Ishikawa (cell line): ENCODE measurements at regions not wholly inside any gene's neighbourhood (a gene's known extent, or its start where the extent isn't known, plus 50 kb on each side); places are given as distances from the start of the nearest gene placed in this dataset.

Experiments used
- CEBPB ChIP-seq: IDR thresholded peaks from 2 replicates; pipeline ENCODE4 v1.6.1; 2012
- CREB1 ChIP-seq: IDR thresholded peaks from 2 replicates; pipeline ENCODE4 v1.6.1; 2012; ENCODE audit warnings: low read depth
- EGR1 ChIP-seq: IDR thresholded peaks from 2 replicates; pipeline ENCODE4 v1.6.1; 2012
- EP300 ChIP-seq: IDR thresholded peaks from 2 replicates; pipeline ENCODE4 v1.6.1; 2012; ENCODE audit warnings: borderline replicate concordance
- FOXM1 ChIP-seq: IDR thresholded peaks from 2 replicates; pipeline ENCODE4 v1.6.1; 2012; ENCODE audit warnings: low read depth, borderline replicate concordance
- NFIC ChIP-seq: IDR thresholded peaks from 2 replicates; pipeline ENCODE4 v1.6.1; 2012
- RAD21 ChIP-seq: IDR thresholded peaks from 2 replicates; pipeline ENCODE4 v1.6.1; 2012; ENCODE audit warnings: low read depth
- TAF1 ChIP-seq: IDR thresholded peaks from 2 replicates; pipeline ENCODE4 v1.6.1; 2012; ENCODE audit warnings: low read depth, mild to moderate bottlenecking
- TEAD4 ChIP-seq: IDR thresholded peaks from 2 replicates; pipeline ENCODE4 v1.6.1; 2012
- YY1 ChIP-seq: IDR thresholded peaks from 2 replicates; pipeline ENCODE4 v1.6.1; 2012; ENCODE audit warnings: low read depth
- ZBTB7A ChIP-seq: IDR thresholded peaks from 2 replicates; pipeline ENCODE4 v1.6.1; 2012; ENCODE audit warnings: low read depth
- TF ChIP-seq, protein P1 (sequence below): IDR thresholded peaks from 2 replicates; pipeline ENCODE4 v1.6.1; 2012
- TF ChIP-seq, protein P2 (sequence below): IDR thresholded peaks from 2 replicates; pipeline ENCODE4 v1.6.1; 2012; ENCODE audit warnings: low read depth, mild to moderate bottlenecking
- TF ChIP-seq, protein P3 (sequence below): IDR thresholded peaks from 2 replicates; pipeline ENCODE4 v1.6.1; 2012

DNA sequence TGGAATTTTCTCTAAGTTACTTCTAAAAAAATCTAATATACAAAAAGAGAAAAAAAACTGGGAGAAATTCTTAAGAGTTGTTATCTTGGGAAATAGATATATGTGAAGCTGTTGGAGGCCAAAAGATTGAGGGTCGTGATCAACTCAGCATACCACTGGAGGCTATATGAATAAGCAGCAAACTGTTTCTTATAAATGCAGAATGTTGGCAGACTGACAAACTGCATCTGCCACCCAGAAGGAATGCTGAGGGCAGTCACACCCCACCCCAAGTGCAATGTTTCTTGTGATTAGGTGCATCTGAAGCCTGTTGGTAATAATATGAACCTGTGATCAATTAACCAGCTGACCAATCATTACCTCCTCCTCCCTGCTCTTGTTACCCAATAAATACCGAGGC, 818.6 kb upstream of the MGAT4C start:
- TF ChIP-seq ZBTB7A (no peak), TEAD4 (no peak), YY1 (no peak), EGR1 (no peak), TAF1 (no peak), NFIC (no peak), RAD21 (no peak), EP300 (no peak), CEBPB (no peak), CREB1 (no peak), FOXM1 (no peak)
- TF ChIP-seq, protein P1, sequence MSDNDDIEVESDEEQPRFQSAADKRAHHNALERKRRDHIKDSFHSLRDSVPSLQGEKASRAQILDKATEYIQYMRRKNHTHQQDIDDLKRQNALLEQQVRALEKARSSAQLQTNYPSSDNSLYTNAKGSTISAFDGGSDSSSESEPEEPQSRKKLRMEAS, result no peak
- TF ChIP-seq, protein P2, sequence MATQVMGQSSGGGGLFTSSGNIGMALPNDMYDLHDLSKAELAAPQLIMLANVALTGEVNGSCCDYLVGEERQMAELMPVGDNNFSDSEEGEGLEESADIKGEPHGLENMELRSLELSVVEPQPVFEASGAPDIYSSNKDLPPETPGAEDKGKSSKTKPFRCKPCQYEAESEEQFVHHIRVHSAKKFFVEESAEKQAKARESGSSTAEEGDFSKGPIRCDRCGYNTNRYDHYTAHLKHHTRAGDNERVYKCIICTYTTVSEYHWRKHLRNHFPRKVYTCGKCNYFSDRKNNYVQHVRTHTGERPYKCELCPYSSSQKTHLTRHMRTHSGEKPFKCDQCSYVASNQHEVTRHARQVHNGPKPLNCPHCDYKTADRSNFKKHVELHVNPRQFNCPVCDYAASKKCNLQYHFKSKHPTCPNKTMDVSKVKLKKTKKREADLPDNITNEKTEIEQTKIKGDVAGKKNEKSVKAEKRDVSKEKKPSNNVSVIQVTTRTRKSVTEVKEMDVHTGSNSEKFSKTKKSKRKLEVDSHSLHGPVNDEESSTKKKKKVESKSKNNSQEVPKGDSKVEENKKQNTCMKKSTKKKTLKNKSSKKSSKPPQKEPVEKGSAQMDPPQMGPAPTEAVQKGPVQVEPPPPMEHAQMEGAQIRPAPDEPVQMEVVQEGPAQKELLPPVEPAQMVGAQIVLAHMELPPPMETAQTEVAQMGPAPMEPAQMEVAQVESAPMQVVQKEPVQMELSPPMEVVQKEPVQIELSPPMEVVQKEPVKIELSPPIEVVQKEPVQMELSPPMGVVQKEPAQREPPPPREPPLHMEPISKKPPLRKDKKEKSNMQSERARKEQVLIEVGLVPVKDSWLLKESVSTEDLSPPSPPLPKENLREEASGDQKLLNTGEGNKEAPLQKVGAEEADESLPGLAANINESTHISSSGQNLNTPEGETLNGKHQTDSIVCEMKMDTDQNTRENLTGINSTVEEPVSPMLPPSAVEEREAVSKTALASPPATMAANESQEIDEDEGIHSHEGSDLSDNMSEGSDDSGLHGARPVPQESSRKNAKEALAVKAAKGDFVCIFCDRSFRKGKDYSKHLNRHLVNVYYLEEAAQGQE, result no peak
- TF ChIP-seq, protein P3, sequence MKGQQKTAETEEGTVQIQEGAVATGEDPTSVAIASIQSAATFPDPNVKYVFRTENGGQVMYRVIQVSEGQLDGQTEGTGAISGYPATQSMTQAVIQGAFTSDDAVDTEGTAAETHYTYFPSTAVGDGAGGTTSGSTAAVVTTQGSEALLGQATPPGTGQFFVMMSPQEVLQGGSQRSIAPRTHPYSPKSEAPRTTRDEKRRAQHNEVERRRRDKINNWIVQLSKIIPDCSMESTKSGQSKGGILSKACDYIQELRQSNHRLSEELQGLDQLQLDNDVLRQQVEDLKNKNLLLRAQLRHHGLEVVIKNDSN, result no peak
